GM18520 (cell line): ENCODE measurements at regions not wholly inside any gene's neighbourhood (a gene's known extent, or its start where the extent isn't known, plus 50 kb on each side); places are given as distances from the start of the nearest gene placed in this dataset.

Source experiments
- ATAC-seq: cut with Tn5 transposase; IDR thresholded peaks from one replicate; pipeline ENCODE4 v1.9.1; 2021; ENCODE audit not compliant: unreplicated experiment

DNA sequence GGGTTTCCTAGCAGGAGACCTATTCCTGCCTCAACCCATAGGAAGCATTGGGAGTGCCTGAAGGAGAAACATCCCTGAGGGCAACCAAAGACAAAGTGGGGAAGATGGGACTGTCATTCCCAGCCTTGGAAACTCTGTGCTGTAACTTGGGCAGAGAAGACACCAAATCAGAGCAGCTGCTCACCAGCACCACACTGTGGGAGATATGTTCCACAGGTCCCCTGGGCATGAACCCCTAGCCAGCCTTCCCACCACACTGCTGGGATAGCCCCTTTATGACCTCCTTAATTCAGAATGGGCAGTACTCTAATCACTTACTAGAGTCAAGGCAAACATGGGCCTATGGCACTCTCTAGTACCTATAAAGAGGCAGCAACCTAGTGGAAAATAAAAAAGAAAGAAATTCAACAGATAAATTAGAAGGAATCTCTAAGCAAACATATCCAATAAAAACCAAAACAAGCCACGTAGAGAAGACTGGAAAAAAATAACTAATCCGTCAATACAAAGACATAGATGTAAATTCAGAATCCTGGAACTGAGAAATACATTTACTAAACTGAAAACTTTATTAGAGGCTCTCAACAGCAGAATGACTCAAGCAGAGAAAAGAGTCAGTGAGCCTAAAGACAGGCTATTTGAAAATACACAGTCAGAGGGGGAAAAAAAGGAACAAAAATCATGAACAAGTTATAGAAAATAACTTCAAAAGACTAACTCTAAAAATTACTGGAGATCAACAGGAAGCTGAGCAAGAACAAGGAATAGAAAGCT is 878.4 kb upstream of the FRG1 start:
- no peak for ATAC-seq

DNA sequence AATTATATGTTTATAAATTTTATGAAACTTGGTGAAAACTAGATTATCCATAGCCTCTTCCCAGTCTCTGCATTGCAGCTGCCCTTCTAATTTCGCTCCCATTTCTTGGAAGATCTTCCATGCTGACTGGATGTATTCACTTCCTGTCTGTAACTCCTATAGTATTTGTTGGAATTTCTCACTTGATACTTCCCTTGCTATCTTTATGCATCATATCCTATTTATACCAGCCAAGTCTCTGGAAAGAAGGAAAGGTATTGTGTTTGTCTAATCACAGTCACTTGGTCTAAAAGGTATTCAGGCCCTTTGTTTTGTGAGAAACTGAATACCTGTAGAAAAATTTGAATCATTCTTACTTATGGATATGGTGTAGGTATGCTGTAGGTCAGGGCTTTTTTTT is 870.9 kb upstream of the FRG1 start:
- no peak for ATAC-seq

DNA sequence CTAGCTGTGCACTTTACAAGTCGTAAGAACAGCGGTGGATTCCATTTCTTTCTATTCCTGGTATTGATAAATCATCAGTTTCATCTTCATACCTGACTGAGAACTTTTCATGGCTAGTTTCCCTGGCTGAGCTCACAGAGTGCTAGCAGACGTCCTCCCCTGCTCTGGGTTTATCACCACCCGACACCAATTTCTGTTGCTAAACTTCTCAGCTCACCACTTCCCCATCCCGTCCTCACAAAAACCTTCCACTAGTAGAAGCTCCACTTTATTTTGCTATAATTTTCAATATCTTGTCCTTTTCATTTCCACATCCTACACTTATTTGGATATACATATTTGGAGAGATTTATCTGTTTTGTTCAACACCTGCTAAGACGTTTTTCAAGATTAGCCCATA is 869.4 kb upstream of the FRG1 start:
- ATAC-seq = no peak

GRCh38 chr4:189073739-189074138 is 866.9 kb upstream of the FRG1 start:
- no peak for ATAC-seq

DNA sequence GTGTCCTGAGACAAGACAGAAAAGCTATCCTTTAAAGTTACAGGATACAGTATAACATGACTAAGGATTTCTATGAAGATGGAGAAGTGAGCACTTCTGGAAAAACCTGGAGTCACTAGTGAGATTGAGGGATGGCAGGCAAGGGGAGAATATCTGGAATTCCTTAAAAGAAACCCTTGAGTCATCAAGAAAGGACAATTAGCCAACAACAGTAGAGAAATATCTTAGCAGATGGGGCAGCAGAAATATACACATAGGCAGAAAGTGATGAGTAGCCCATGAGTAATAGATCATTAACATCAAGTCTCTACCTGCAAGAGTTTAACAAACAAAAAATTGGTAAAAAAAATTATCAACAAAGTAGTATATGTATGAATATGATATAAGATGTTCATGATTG is 858.8 kb upstream of the FRG1 start:
- ATAC-seq = no peak

DNA sequence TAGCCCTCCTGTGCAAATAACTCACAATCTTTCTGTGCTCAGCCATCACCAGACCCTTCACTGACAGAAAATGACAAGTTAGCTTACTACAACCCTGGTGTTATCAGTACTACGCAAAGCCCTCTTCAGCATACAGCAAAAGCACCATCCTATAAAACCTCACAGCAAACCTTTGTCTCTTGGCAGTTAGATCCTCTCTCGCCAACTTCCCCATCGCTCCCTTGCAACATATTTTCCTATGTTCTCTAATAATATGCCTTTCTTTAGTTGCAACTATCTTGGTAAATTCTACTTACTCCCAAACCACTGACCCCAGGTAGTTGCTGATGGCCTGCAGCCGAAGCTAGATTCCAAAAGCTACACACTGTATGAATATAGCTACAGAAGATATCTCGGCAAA is 856.9 kb upstream of the FRG1 start:
- no peak for ATAC-seq

- ATAC-seq = no peak
These were observed 856.0 kb upstream of the FRG1 start for GRCh38 chr4:189084671-189085070.

- ATAC-seq = no peak
These were observed 852.7 kb upstream of the FRG1 start for GRCh38 chr4:189087971-189088370.

DNA sequence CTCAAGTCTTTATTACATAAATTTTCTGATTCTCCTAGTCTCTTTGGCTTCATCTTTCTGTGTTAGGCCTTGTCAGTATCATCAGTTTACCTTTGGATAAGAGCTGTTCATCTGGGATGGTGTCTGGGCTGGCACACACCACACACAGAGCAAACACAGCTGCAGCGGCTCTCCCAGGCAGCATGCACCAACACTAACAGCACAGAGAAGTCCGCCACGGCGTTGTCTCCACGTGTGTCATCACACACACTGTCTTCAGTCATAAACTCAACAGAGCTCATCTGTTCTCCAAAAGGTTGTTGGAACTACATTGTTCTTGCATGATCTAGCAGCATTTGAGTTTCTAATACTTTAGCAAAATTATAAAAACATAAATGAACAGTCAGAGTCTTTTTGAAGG is 851.9 kb upstream of the FRG1 start:
- ATAC-seq = no peak

- ATAC-seq = no peak
These were observed 850.4 kb upstream of the FRG1 start for GRCh38 chr4:189090174-189090814.

- ATAC-seq = no peak
These were observed 848.1 kb upstream of the FRG1 start for GRCh38 chr4:189092581-189092980.

GRCh38 chr4:189096108-189096507 is 844.6 kb upstream of the FRG1 start:
- no peak for ATAC-seq

DNA sequence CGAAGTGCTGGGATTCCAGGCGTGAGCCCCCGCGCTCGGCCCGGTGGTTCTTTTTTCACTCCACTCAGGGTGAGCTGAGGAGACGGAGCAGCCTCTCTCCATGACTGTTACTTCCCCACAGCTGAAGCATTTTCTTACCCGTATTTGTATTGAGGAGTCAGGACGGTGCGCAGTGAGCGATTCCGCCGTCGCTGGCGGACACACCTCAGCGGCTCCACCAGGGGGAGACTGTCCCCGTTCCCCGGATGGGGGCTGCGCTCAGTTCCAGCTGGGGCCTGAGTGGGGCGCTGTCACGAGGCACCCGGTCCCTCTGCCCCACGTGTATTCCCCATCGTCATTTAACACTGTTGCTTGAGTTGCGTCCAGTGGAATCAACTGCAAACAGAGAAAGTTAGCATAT is 844.0 kb upstream of the FRG1 start:
- no peak for ATAC-seq

- no peak for ATAC-seq
These were observed 841.6 kb upstream of the FRG1 start for GRCh38 chr4:189098932-189099696.

DNA sequence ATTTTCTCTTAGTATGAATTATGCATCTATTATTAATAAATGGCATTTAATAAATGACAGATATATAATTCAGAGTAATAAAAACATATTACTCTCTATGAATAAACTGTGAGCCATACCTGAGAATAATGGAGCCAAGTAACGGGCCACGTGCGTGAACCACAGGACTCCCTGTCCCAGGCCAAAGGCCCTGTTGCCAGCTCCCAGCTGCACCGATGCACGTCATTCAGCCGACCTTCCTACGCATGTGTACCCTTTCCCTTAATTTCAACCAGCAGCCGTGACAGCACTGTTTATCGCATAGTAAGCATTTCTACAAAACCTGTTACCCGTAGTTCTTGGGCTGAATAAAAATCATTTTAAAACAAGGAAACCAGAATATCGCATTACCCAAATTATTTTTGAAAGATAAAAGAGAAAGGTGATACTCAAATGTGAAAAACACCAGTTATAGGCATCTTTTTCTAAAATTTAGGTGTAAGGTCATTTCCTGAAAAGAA is 827.2 kb upstream of the FRG1 start:
- ATAC-seq = no peak

GRCh38 chr4:189117426-189117825 is 823.2 kb upstream of the FRG1 start:
- ATAC-seq = no peak

DNA sequence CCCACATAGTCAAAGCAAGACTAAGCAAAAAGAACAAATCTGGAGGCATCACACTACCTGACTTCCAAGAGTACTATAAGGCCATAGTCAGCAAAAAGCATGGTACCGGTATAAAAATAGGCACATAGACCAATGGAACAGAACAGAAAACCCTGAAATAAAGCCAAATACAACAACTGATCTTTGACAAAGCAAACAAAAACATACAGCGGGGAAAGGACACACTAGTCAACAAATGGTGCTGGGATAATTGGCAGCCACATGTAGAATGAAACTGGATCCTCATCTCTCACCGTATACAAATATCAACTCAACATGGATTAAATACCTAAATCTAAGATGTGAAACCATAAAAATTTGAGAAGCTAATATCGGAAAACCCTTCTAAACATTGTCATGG is 819.3 kb upstream of the FRG1 start:
- ATAC-seq = no peak

- no peak for ATAC-seq
These were observed 816.4 kb upstream of the FRG1 start for GRCh38 chr4:189124149-189124758.

DNA sequence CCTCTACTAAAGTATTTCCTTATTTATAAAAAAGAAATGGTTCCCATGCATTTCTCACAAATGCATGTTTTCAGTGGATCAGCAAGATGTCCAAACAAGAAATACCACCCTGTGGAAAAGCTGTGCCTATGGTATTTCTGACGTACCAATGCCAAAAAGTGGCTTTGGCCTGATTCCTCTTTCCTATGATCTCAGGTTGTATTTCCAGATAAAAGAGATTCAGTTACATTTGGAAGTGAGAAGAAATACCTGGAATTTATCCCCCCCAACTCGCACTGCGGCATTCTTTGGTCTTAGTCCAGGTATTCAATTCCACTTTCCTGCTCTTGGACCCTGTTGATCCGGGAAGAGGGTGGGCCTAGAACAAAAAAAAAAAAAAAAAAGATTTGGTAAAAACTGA is 815.9 kb upstream of the FRG1 start:
- ATAC-seq = no peak

DNA sequence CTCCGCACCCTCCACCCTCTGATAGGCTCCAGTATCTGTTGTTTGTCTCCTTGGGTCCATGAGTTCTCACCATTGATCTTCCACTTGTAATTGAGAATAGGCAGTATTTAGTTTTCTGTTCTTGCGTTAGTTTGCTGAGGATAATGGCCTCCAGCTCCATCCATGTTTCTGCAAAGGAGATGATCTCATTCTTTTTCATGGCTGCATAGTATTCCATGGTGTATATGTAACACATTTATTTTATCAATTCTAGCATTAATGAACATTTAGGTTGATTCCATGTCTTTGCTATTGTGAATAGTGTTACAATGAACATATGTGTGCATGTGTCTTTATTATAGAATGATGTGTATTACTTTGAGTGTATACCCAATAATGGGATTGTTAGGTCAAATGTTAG is 814.6 kb upstream of the FRG1 start:
- no peak for ATAC-seq

DNA sequence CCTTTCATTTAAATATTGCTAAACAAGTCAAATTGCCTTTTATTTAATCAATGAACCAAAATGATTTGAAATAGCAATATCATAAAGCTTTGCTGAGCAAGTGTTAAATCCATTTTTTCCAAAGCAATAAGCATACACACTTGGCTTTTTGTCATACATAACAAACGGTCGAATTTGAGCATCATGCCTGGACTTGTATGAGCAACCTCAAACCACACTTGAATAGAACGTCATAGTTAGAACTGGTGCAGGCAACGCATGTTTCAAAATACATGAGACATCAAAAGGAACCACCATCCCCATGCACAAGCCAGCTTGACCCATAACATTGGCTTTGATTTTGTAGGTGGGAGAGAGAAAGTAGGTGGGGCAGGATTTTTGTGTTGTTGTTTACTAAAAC is 812.3 kb upstream of the FRG1 start:
- no peak for ATAC-seq
